Type B pancreatic cell (in vitro differentiated cells): ENCODE measurements at regions not wholly inside any gene's neighbourhood (a gene's known extent, or its start where the extent isn't known, plus 50 kb on each side); places are given as distances from the start of the nearest gene placed in this dataset.

ENCODE experiments used
- DNase-seq: peaks from one replicate; pipeline ENCODE4 v3.0.0; 2021; ENCODE audit warnings: mixed read lengths; ENCODE audit not compliant: unreplicated experiment; ENCODE audit errors: extremely low spot score
- H3K27ac Mint-ChIP-seq: 2 replicates; pipeline ENCODE4 v1.8.0; 2021; ENCODE audit warnings: mild to moderate bottlenecking, mixed read lengths
- H3K27me3 Mint-ChIP-seq: 2 replicates; pipeline ENCODE4 v1.8.0; 2021; ENCODE audit warnings: mixed read lengths
- H3K36me3 Mint-ChIP-seq: 2 replicates; pipeline ENCODE4 v1.8.0; 2021; ENCODE audit warnings: mixed read lengths
- H3K4me1 Mint-ChIP-seq: one replicate; pipeline ENCODE4 v1.8.0; 2021; ENCODE audit warnings: mixed read lengths; ENCODE audit not compliant: unreplicated experiment
- H3K4me3 Mint-ChIP-seq: 2 replicates; pipeline ENCODE4 v1.8.0; 2021; ENCODE audit warnings: mild to moderate bottlenecking, mixed read lengths
- H3K9me3 Mint-ChIP-seq: 2 replicates; pipeline ENCODE4 v1.8.0; 2021; ENCODE audit warnings: mixed read lengths
- CTCF ChIP-seq: fragments of 200-600 bp; sonication (generic); conservative IDR thresholded peaks from 2 replicates; pipeline ENCODE4 v1.5.0; 2021; ENCODE audit warnings: antibody characterized with exemption, mild to moderate bottlenecking

- no peaks in the 10 kb centered on the region for H3K27me3 Mint-ChIP-seq
- DNase-seq = no peak
- no peaks in the 10 kb centered on the region for H3K36me3 Mint-ChIP-seq
- H3K9me3 Mint-ChIP-seq = no peaks in the 10 kb centered on the region
- H3K4me1 Mint-ChIP-seq = peaks cover 10% of the 10 kb centered on the region
- TF ChIP-seq CTCF = no peak
- H3K4me3 Mint-ChIP-seq = peak overlapping the region; percentile 14
- no peak overlapping the region for H3K27ac Mint-ChIP-seq
Measured at GRCh38 chr10:28470873-28471651, 61.9 kb upstream of the WAC start.

GRCh38 chr10:28471652-28472050 lies 61.3 kb upstream of the WAC start:
- no peak for DNase-seq
- no peaks in the 10 kb centered on the region for H3K27me3 Mint-ChIP-seq
- TF ChIP-seq CTCF = no peak
- peaks cover 10% of the 10 kb centered on the region for H3K4me1 Mint-ChIP-seq
- H3K9me3 Mint-ChIP-seq = no peaks in the 10 kb centered on the region
- H3K4me3 Mint-ChIP-seq = no peak overlapping the region
- H3K27ac Mint-ChIP-seq = no peak overlapping the region
- H3K36me3 Mint-ChIP-seq = no peaks in the 10 kb centered on the region

GRCh38 chr10:28478646-28479045 lies 54.3 kb upstream of the WAC start:
- Mint-ChIP-seq H3K4me1 (no peaks in the 10 kb centered on the region), H3K27me3 (no peaks in the 10 kb centered on the region), H3K9me3 (peaks cover 6% of the 10 kb centered on the region), H3K4me3 (no peak overlapping the region), H3K36me3 (no peaks in the 10 kb centered on the region), H3K27ac (no peak overlapping the region)
- TF ChIP-seq CTCF = no peak
- DNase-seq = no peak

- DNase-seq = no peak
- H3K4me3 Mint-ChIP-seq = no peak overlapping the region
- no peak overlapping the region for H3K27ac Mint-ChIP-seq
- H3K36me3 Mint-ChIP-seq = no peaks in the 10 kb centered on the region
- H3K27me3 Mint-ChIP-seq = no peaks in the 10 kb centered on the region
- H3K9me3 Mint-ChIP-seq = peaks cover 6% of the 10 kb centered on the region
- TF ChIP-seq CTCF = no peak
- H3K4me1 Mint-ChIP-seq = no peaks in the 10 kb centered on the region
Measured at GRCh38 chr10:28479425-28479865, 53.5 kb upstream of the WAC start.

- H3K27me3 Mint-ChIP-seq = no peaks in the 10 kb centered on the region
- no peaks in the 10 kb centered on the region for H3K36me3 Mint-ChIP-seq
- DNase-seq = no peak
- no peak for TF ChIP-seq CTCF
- no peaks in the 10 kb centered on the region for H3K4me1 Mint-ChIP-seq
- H3K27ac Mint-ChIP-seq = no peak overlapping the region
- peaks cover 6% of the 10 kb centered on the region for H3K9me3 Mint-ChIP-seq
- no peak overlapping the region for H3K4me3 Mint-ChIP-seq
Measured at GRCh38 chr10:28479927-28480627, 52.8 kb upstream of the WAC start.
